Kidney (tissue), 13 donors: ENCODE measurements at regions not wholly inside any gene's neighbourhood (a gene's known extent, or its start where the extent isn't known, plus 50 kb on each side); places are given as distances from the start of the nearest gene placed in this dataset.
A peak's percentile ranks its signal among the peaks of the same experiment; 100 is the strongest.
"Not testable (repeated sequence)": the region's sequence is repeated elsewhere in the genome, so short reads cannot be mapped to it uniquely, and the experiment has no call there.

Experiments
- DNase-seq, 5 donors: peaks; one replicate each; pipeline ENCODE4 v3.0.0-alpha.2; 2013 to 2020
- FAIRE-seq: peaks from 2 replicates; lab custom pipeline; 2012; peaks lifted over from hg19 to GRCh38; lab: Jason Lieb, UNC
- H3K27ac ChIP-seq, 2 donors: one replicate each; pipeline ENCODE4 v1.7.0; 2013; ENCODE audit warnings: low read depth in 2 of 2, low read length in 2 of 2, inconsistent platforms in 1 of 2
- H3K27me3 ChIP-seq: one replicate; pipeline ENCODE4 v1.7.1; 2013; ENCODE audit warnings: low read length, inconsistent platforms; ENCODE audit not compliant: control insufficient read depth, insufficient read depth
- H3K36me3 ChIP-seq, 3 donors: one replicate each; pipeline versions ENCODE4 v1.7.0 to v1.7.1; 2013; ENCODE audit warnings: low read length in 3 of 3, control low read depth in 1 of 3, inconsistent platforms in 1 of 3; ENCODE audit not compliant: insufficient read depth in 3 of 3, control insufficient read depth in 2 of 3
- H3K4me1 ChIP-seq, 3 donors: one replicate each; pipeline versions ENCODE4 v1.7.0 to v1.7.1; 2013; ENCODE audit warnings: low read length in 3 of 3, inconsistent platforms in 1 of 3, low read depth in 1 of 3; ENCODE audit not compliant: control insufficient read depth in 2 of 3, insufficient read depth in 2 of 3
- H3K4me3 ChIP-seq, 3 donors: one replicate each; pipeline versions ENCODE4 v1.7.0 to v1.8.1; 2013; ENCODE audit warnings: low read length in 3 of 3, control low read depth in 1 of 3, inconsistent platforms in 1 of 3
- H3K9ac ChIP-seq, 3 donors: one replicate each; pipeline versions ENCODE4 v1.7.0 to v1.7.1; 2013; ENCODE audit warnings: low read length in 3 of 3, control low read depth in 1 of 3, inconsistent platforms in 1 of 3
- H3K9me3 ChIP-seq, 3 donors: one replicate each; pipeline versions ENCODE4 v1.7.0 to v1.7.1; 2013; ENCODE audit warnings: low read length in 3 of 3, control low read depth in 1 of 3, inconsistent platforms in 1 of 3; ENCODE audit not compliant: control insufficient read depth in 2 of 3, insufficient read depth in 1 of 3
- CTCF ChIP-seq: IDR thresholded peaks from 3 replicates; pipeline ENCODE4 v1.5.1; 2012; ENCODE audit warnings: mild to moderate bottlenecking, moderate library complexity, borderline replicate concordance; ENCODE audit not compliant: insufficient read depth; ENCODE audit errors: extremely low read depth
- intact Hi-C: fragments of 100-400 bp; cut with DNase I; formaldehyde crosslinking; loops from one replicate; pipeline ENCODE4 v1.11.1; 2022
- donor health status: control.
- donor health status: control.
- donor health status: control.
- donor health status: control.
- donor health status: control.
- donor health status: DM: yes; HTN: yes; CAD: no.
- donor health status: Normal renal cell carcinoma (clear cell type).

DNA sequence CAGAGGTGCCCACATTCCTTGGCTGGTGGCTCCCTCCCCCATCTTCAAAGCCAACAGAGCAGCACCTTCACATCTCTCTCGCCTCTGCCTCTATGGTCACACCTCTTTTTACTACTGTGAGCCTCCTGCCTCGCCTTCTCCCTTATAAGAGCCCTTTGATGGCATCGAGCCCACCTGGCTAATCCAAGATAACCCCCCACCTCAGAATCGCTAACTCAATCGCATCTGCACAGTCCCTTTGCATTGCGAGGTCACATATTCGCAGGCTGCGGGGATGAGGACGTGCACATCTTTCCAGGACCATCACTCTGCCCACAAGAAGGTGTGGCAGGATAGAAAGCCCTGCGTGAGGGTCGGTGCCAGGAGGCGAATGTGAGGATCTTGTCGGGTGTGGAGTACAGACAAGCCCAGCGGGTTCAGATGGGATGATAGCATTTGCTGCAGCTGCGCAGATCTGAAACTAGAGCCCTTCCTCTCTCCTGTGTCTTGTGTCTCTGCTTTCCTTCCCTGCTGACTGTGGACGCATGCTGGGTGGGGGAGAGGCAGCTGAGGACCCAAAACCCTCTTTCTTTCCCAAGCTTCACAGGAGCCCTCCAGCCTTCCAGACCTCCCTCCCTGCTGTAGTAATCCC lies 148.3 kb upstream of the HDAC4 start:
- Histone ChIP-seq H3K9me3 (no peaks in the 10 kb centered on the region), H3K4me3 (no peak overlapping the region), H3K36me3 (no peaks in the 10 kb centered on the region), H3K9ac (no peak overlapping the region), H3K27ac (no peak overlapping the region), H3K4me1 (no peaks in the 10 kb centered on the region), H3K27me3 (no peaks in the 10 kb centered on the region)
- no peak for FAIRE-seq
- DNase-seq: peak in 1 of 5 donors; percentile 16
- no peak for TF ChIP-seq CTCF
- intact Hi-C loops: no loop called here

- H3K36me3 ChIP-seq: no peaks in the 10 kb centered on the region
- no peak overlapping the region for H3K9ac ChIP-seq
- H3K4me1 ChIP-seq: no peaks in the 10 kb centered on the region
- TF ChIP-seq CTCF: no peak
- no peak overlapping the region for H3K4me3 ChIP-seq
- FAIRE-seq (no peak), DNase-seq (peak in 4 of 5 donors; percentile 50 to 63 (median 60))
- intact Hi-C loops: no loop called here
- H3K27me3 ChIP-seq: no peaks in the 10 kb centered on the region
- H3K27ac ChIP-seq: no peak overlapping the region
- no peaks in the 10 kb centered on the region for H3K9me3 ChIP-seq
Observed at GRCh38 chr2:239548451-239548871, 147.6 kb upstream of the HDAC4 start.

- H3K4me1 ChIP-seq, FAIRE-seq, H3K4me3 ChIP-seq, H3K9ac ChIP-seq, H3K9me3 ChIP-seq, H3K36me3 ChIP-seq, intact Hi-C loops, H3K27ac ChIP-seq, H3K27me3 ChIP-seq: not testable (repeated sequence)
- peak in 1 of 5 donors; percentile 9 for DNase-seq
Observed at GRCh38 chr2:239547140-239547539, 146.3 kb upstream of the HDAC4 start.

DNA sequence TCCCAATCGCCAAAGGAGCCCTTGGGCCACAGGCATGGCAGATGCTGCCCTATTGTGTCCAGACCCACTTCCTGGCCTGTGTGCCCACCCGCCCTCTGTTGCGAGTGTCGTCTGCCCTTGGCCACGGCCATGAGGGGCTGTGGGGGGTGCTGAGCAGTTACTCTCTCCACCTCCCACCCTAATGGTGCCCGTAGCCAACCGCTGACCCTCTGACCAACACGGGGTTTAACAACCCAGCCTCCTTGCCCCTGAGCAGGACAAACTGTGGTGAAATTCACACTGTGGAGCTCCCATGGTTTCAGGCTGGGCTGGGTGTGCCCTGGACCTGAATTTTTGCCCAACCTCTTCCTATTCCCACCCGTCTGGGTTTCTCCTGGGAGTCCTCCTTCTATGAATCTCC lies 145.7 kb upstream of the HDAC4 start:
- H3K27me3 ChIP-seq: no peaks in the 10 kb centered on the region
- no peaks in the 10 kb centered on the region for H3K36me3 ChIP-seq
- H3K4me3 ChIP-seq: no peak overlapping the region
- DNase-seq: peak in 1 of 5 donors; percentile 17
- TF ChIP-seq CTCF: no peak
- H3K9ac ChIP-seq: no peak overlapping the region
- H3K4me1 ChIP-seq: no peaks in the 10 kb centered on the region
- FAIRE-seq: no peak
- intact Hi-C loops: no loop called here
- no peaks in the 10 kb centered on the region for H3K9me3 ChIP-seq
- H3K27ac ChIP-seq: no peak overlapping the region
